ENCODE measurements at regions not wholly inside any gene's neighbourhood (a gene's known extent, or its start where the extent isn't known, plus 50 kb on each side); places are given as distances from the start of the nearest gene placed in this dataset.
A peak's percentile ranks its signal among the peaks of the same experiment; 100 is the strongest.

- DNase-seq: no peak
These were observed 189.7 kb upstream of the ZBTB20 start for GRCh38 chr3:115336836-115337235.

- no peak for DNase-seq
These were observed 193.5 kb upstream of the ZBTB20 start for GRCh38 chr3:115340586-115340985.

GRCh38 chr3:115341208-115341607, 194.1 kb upstream of the ZBTB20 start:
- no peak for DNase-seq

DNA sequence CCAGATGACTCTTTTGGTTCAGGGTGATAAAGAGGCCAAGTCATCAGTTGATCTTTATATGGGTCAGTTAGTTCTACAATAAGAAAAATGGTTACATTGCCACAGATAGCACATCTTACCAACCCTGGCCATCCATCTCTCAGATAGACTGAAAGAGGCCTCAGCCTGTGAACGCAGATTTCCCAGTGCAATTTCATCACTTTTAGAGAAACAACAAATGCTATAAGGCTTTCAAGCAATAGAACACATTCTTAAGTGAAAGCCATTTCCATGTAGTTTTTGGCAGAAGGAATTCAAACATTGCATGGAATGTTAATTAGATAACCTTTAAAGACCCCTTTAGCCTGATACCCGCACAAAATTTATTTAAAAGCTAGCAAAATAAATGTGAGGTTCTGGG, 200.6 kb upstream of the ZBTB20 start:
- no peak for DNase-seq

DNA sequence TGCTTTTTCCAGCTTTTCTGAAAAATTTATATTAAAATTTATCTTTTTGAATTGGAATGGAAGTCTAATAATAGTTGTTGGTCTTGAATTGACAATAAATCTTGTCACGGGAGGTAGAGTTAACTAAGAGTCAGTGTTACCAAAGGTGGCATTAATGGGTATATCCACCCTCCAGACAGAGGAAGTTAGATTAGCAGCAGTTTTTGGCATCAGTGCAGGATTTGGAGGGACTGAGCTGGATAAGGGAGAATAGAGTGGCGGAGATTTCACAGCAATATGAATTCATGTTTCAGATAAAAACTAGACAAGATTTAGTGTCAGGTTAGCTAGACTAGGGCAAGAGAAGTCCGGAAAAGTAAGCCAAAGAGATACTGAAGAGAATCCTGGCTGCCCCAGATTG, 201.3 kb upstream of the ZBTB20 start:
- DNase-seq: no peak

DNA sequence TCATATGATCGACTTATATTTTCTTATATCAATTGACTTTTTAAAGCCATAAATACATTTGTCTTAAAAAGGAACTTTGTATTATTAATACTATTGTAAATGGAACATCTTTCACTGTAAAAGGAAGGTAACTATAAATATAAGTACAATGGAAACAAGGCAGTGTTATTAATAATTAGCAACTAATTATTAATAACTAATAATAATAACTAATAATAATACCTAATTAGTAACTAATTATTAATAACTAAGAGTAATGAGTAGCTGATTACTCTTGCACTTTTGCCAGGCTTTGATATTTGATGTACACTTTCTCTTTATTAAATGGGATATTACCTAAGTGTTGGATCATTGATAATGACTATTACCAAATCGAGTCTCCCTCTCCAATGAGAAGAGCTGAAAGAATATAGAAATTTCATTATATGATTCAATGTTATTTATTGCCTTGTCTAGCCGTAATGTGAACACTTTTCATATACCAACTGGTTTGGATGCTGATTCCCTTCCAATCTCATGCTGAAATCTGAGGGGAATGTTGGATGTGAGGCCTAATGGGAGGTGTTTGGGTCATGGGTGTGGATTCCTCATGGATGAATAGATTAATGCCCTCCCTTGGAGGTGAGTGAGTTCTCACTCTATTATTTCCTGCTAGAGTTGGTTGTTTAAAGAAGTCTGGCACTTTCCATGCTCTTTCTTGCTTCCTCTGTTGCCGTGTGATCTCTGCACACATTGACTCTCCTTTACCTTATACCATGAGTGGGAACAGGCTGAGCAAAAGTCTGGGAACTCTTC, 202.1 kb upstream of the ZBTB20 start:
- DNase-seq: no peak

DNA sequence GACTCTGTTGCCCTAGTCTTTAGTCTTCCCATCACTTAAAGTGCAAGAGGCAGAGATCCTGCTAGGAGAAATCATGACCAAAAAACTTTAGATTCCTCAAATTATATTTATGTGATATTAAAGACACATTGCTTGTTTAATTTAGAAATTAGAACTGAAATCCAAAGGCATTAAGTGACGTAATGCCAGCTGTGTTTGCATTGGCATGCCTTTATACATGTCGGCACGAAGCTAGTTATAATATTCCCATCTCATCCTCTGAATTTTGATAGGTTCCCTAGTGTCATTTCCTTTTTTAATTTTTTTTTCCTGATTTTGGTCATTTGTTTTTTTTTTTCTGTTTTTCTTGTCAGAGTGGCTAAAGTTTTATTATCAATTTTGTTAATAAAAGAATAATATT, 203.5 kb upstream of the ZBTB20 start:
- no peak for DNase-seq

DNA sequence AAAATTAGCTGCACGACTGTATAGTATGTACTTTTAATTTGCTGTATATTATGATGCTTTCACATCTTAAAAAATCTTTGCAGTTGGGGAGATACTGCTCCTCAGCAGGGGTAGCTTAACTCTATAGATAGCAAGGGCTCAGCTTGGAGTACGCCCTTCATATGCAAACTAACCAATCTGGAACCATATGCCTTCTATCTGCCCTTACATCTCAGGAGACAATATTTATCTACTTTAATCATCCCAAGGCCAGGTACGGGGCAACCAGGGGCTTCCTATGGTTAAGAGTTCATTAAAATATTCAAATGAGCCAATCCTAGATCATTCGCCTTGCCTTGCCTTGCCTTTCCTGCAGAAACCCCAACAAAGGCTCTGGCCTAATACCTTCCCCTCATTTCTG, 204.1 kb upstream of the ZBTB20 start:
- DNase-seq: no peak

- no peak for DNase-seq
These were observed 206.9 kb upstream of the ZBTB20 start for GRCh38 chr3:115354010-115354409.

DNA sequence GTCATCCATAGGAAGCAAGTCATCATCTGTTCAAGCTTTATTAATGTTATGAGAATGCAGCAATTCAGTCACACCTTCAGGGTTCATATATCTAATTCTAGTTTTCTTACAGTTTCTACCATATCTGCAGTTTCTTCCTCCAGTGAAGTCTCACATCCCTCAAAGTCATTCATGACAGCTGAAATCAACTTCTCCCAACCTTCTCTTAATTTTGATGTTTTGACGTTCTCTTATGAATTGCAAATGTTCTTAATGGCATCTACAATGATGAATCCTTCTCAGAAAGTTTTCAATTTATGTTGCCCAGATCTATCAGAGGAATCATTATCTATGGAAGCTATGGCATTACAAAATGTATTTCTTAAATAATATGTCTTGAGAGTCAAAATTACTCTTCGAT, 210.4 kb upstream of the ZBTB20 start:
- DNase-seq: no peak

GRCh38 chr3:115359536-115359935, 212.4 kb upstream of the ZBTB20 start:
- DNase-seq: no peak

- DNase-seq: no peak
These were observed 214.7 kb upstream of the ZBTB20 start for GRCh38 chr3:115361806-115362205.

DNA sequence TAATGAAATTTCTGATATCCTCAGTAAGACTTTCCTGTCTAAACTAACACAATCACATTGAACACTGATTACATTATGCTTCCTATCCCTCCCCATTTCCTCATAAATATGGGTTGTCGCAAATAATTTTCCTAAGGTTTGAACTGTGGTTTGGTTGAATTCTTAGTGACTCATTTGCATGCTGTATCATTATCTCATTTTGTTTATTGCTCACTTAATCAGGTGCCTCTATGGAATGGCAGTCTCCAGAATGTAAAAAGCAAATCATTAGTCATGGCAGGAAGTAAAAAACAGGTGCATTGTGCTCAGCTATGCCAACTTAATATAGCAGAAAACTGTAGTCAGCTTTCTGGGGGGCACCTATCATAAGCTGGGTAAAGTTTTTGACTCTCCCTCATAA, 216.0 kb upstream of the ZBTB20 start:
- no peak for DNase-seq

GRCh38 chr3:115369021-115369420, 221.9 kb upstream of the ZBTB20 start:
- DNase-seq: no peak

- DNase-seq: no peak
These were observed 228.3 kb upstream of the ZBTB20 start for GRCh38 chr3:115375362-115375761.

- no peak for DNase-seq
These were observed 233.9 kb upstream of the ZBTB20 start for GRCh38 chr3:115380883-115381572.

- peak in 1 of 2 experiments; percentile 68 for DNase-seq
These were observed 234.5 kb upstream of the ZBTB20 start for GRCh38 chr3:115381573-115381912.

- DNase-seq: no peak
These were observed 234.8 kb upstream of the ZBTB20 start for GRCh38 chr3:115381931-115382330.

DNA sequence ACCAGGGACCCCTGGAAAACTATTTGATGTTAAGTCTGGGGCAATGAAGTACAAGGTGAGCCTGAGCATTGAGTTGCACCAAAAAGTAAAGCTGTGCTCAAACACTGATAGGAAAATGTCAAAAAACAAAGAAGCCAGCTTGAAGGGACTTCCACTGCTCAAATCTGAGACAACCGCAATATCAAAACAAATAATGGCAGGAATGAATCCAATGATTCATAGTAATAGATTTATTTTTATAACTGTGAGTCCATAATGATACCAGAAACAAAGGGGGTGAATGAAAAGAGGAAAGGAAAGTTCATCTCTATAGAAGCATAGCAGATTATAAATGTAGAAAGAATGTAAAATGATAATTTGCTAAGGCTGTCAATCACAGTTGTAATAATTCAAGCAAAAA, 237.3 kb upstream of the ZBTB20 start:
- DNase-seq: no peak

DNA sequence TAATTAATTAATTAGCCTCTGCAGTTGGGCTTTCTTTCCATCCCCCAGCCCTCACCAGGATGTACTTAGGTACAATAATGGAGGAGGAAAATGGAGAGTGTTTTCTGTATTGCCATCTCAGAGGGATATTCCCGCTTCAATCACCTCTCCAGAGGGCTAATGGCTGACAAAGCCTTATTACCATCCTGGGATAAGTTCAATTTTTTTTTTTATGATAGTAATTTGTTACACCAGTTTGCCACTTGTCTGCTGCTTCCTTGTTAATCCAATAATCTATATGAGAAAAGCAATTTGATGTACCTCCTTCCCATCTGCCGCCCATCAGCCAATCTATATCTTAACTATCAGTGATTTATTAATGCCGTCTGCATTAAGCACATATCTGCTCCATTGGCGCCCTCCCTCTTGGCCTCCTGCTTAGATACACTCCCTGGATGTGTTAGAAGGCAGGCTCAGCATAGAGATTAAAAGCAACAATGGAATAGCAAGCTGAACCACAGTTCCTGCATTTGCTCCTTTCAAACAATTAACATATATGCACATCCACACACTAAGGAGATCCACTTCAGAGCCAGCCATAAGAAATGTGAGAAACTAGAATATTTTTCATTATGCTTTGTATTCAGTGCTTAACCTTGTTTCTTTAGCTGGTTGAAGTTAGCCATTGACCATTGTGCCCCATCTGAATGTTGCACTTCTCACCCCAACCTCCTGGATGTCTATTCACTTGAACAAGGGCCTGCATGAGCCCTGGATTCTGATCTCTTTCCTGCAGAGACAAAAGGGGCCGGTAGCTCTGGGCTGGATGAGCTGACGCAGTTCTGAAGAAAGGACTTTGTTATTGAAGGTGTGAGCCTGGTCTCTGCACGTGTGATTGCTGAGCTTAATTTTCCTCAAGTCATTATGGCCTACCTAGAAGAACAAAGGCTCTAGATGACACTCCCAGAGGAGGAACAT, 237.3 kb upstream of the GAP43 start:
- DNase-seq: peak; percentile 98 to 99

DNA sequence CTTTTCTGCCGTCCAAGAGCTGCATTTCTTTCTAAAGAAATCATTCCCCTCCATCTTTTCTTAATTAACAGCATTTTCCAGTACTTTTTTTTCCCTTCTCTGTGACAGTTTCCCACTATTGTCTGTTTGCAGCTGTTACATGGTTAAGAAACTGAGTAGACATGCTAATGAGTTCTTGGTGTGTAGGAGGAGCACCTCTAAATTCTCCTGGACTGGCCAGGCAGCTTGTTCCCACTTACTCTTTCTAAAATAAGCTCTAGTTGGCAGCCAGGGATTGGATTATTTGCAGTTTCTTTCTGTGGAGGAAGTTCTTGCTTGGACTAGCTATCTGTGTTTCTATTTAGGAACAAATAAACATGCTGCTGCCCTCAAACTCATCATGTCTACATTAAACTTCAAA, 235.1 kb upstream of the GAP43 start:
- DNase-seq: no peak

- DNase-seq: peak; percentile 56 to 90
These were observed 234.5 kb upstream of the GAP43 start for GRCh38 chr3:115388811-115389210.

DNA sequence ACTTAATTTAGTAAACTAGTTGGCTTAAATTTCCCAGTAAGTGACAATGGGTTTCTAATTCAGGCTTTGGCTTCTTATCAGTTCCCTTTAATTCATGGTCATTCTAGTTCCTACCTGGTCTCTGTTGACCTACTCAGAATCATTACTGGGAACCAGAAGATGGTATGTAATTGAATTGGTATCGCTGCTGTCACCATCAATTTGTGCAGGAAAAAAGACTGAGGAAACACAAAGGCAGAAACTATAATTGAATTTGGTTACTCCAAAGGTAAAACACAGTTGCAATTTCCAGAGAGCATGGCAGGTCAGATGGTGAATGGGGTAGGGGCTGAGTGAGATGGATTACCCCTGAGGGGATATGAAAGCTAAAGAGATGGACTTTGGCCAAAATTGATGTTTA, 226.5 kb upstream of the GAP43 start:
- no peak for DNase-seq

GRCh38 chr3:115397433-115397832, 225.9 kb upstream of the GAP43 start:
- DNase-seq: no peak
